H1 (cell line): ENCODE measurements at regions not wholly inside any gene's neighbourhood (a gene's known extent, or its start where the extent isn't known, plus 50 kb on each side); places are given as distances from the start of the nearest gene placed in this dataset.
"Not testable (repeated sequence)": the region's sequence is repeated elsewhere in the genome, so short reads cannot be mapped to it uniquely, and the experiment has no call there.

Experiments used
- CTCF ChIA-PET: fragments of 300-600 bp; sonication (Branson Sonifier 250); formaldehyde crosslinking; loops from one replicate; lab custom pipeline; 2021; ENCODE audit not compliant: partially characterized antibody; lab: Charles Lee
- POLR2A ChIA-PET: fragments of 300-600 bp; sonication (Branson Sonifier 250); formaldehyde crosslinking; loops from one replicate; lab custom pipeline; 2021; ENCODE audit warnings: inconsistent platforms; ENCODE audit not compliant: partially characterized antibody; lab: Charles Lee
- DNase-seq, 2 experiments: peaks; one replicate each; pipeline versions ENCODE4 v3.0.0 to v3.0.0-alpha.2; 2010 to 2022; ENCODE audit warnings: low spot score in 2 of 2, low read depth in 1 of 2, mixed read lengths in 1 of 2
- FAIRE-seq: peaks from 2 replicates; lab custom pipeline; 2011; peaks lifted over from hg19 to GRCh38; lab: Jason Lieb, UNC
- H2AFZ ChIP-seq: 2 replicates; pipeline ENCODE4 v1.8.1; 2012; ENCODE audit warnings: low read length, inconsistent platforms
- H2AK5ac ChIP-seq: 2 replicates; pipeline ENCODE4 v1.6.1; 2013; ENCODE audit warnings: low read depth, low read length
- H2BK120ac ChIP-seq: replicated peaks from 2 replicates; pipeline ENCODE3; 2013; ENCODE audit warnings: low read depth, low read length, inconsistent platforms
- H2BK12ac ChIP-seq: 2 replicates; pipeline ENCODE4 v1.6.1; 2013; ENCODE audit warnings: low read depth, low read length
- H2BK15ac ChIP-seq: 2 replicates; pipeline ENCODE4 v1.6.1; 2013; ENCODE audit warnings: low read length
- H2BK20ac ChIP-seq: 2 replicates; pipeline ENCODE4 v1.6.1; 2013; ENCODE audit warnings: low read length
- H2BK5ac ChIP-seq: 2 replicates; pipeline ENCODE4 v1.6.1; 2013; ENCODE audit warnings: low read depth, low read length
- H3K14ac ChIP-seq: 2 replicates; pipeline ENCODE4 v1.6.1; 2013; ENCODE audit warnings: inconsistent platforms; ENCODE audit not compliant: insufficient read length
- H3K18ac ChIP-seq: 2 replicates; pipeline ENCODE4 v1.6.1; 2013; ENCODE audit warnings: low read length; ENCODE audit errors: extremely low read depth
- H3K23ac ChIP-seq: 2 replicates; pipeline ENCODE4 v1.6.1; 2013; ENCODE audit warnings: inconsistent platforms; ENCODE audit not compliant: insufficient read length
- H3K23me2 ChIP-seq: 2 replicates; pipeline ENCODE4 v1.6.1; 2013; ENCODE audit warnings: low read depth, low read length
- H3K27ac ChIP-seq: 2 replicates; pipeline ENCODE4 v1.6.1; 2011; ENCODE audit warnings: low read depth, low read length, inconsistent platforms
- H3K27me3 ChIP-seq, 4 experiments: replicated peaks in 1 of 4; 1 replicate in 1 of 4; 2 replicates in 3 of 4; pipeline versions ENCODE4 v1.6.1 to v1.8.1; 2011 to 2013; ENCODE audit warnings: low read length in 3 of 4, mild to moderate bottlenecking in 3 of 4, inconsistent platforms in 2 of 4, mixed read lengths in 2 of 4, moderate library complexity in 1 of 4; ENCODE audit not compliant: control insufficient read depth in 3 of 4, insufficient read depth in 3 of 4; ENCODE audit errors: extremely low read depth in 1 of 4
- H3K36me3 ChIP-seq, 4 experiments: 2 replicates each; pipeline versions ENCODE4 v1.6.1 to v1.8.1; 2011 to 2013; ENCODE audit warnings: mild to moderate bottlenecking in 4 of 4, low read length in 3 of 4, moderate library complexity in 2 of 4, control low read depth in 1 of 4, inconsistent platforms in 1 of 4; ENCODE audit not compliant: insufficient read depth in 4 of 4, control insufficient read depth in 2 of 4
- H3K4ac ChIP-seq: replicated peaks from 2 replicates; pipeline ENCODE3; 2013; ENCODE audit warnings: low read length, low read depth, mixed read lengths, inconsistent platforms; ENCODE audit not compliant: insufficient read length
- H3K4me1 ChIP-seq, 4 experiments: replicated peaks in 1 of 4; 1 replicate in 1 of 4; 2 replicates in 3 of 4; pipeline versions ENCODE4 v1.6.1 to v1.8.1; 2011 to 2013; ENCODE audit warnings: low read length in 3 of 4, inconsistent platforms in 2 of 4, mixed read lengths in 1 of 4; ENCODE audit not compliant: insufficient read depth in 4 of 4, control insufficient read depth in 3 of 4
- H3K4me2 ChIP-seq, 2 experiments: 2 replicates each; pipeline versions ENCODE4 v1.6.1 to v1.8.1; 2011 to 2013; ENCODE audit warnings: low read depth in 2 of 2, low read length in 2 of 2, control low read depth in 1 of 2, inconsistent platforms in 1 of 2, mild to moderate bottlenecking in 1 of 2; ENCODE audit not compliant: insufficient read depth in 1 of 2
- H3K4me3 ChIP-seq, 4 experiments: fragments of 200-600, 300-600 bp in 1 of 4; sonication (generic), shearing (Covaris generic), sonication (Bioruptor Twin) in 1 of 4; 2 replicates each; pipeline versions ENCODE4 v1.5.1 to v1.8.1; 2011 to 2016; ENCODE audit warnings: low read length in 4 of 4, low read depth in 3 of 4, control low read depth in 2 of 4, inconsistent platforms in 2 of 4, mild to moderate bottlenecking in 2 of 4, mixed read lengths in 1 of 4, moderate library complexity in 1 of 4; ENCODE audit not compliant: insufficient read depth in 2 of 4; ENCODE audit errors: extremely low read depth in 1 of 4
- H3K56ac ChIP-seq: replicated peaks from 2 replicates; pipeline ENCODE3; 2013; ENCODE audit warnings: low read depth, mild to moderate bottlenecking, mixed read lengths, low read length, inconsistent platforms; ENCODE audit not compliant: insufficient read length
- H3K79me1 ChIP-seq: 2 replicates; pipeline ENCODE4 v1.6.1; 2013; ENCODE audit warnings: low read depth, low read length, control low read depth
- H3K79me2 ChIP-seq, 2 experiments: 2 replicates each; pipeline versions ENCODE4 v1.6.1 to v1.8.1; 2012 to 2013; ENCODE audit warnings: low read length in 2 of 2, mild to moderate bottlenecking in 2 of 2, inconsistent platforms in 1 of 2; ENCODE audit not compliant: insufficient read depth in 2 of 2, control insufficient read depth in 1 of 2
- H3K9ac ChIP-seq, 4 experiments: replicated peaks in 1 of 4; 1 replicate in 1 of 4; 2 replicates in 3 of 4; pipeline versions ENCODE4 v1.6.1 to v1.8.1; 2011 to 2013; ENCODE audit warnings: low read depth in 3 of 4, low read length in 3 of 4, control low read depth in 2 of 4, mild to moderate bottlenecking in 2 of 4, moderate library complexity in 2 of 4, inconsistent platforms in 1 of 4; ENCODE audit errors: extremely low read depth in 1 of 4
- H3K9me3 ChIP-seq, 2 experiments: 2 replicates each; pipeline versions ENCODE4 v1.6.1 to v1.8.1; 2012 to 2013; ENCODE audit warnings: mild to moderate bottlenecking in 2 of 2, moderate library complexity in 2 of 2, control low read depth in 1 of 2, inconsistent platforms in 1 of 2, low read depth in 1 of 2, low read length in 1 of 2, mixed read lengths in 1 of 2; ENCODE audit not compliant: insufficient read depth in 2 of 2
- H4K20me1 ChIP-seq, 2 experiments: replicated peaks in 1 of 2; 2 replicates each; pipeline versions ENCODE3 to v1.8.1; 2011 to 2013; ENCODE audit warnings: inconsistent platforms in 2 of 2, low read length in 2 of 2, mild to moderate bottlenecking in 1 of 2; ENCODE audit not compliant: insufficient read depth in 2 of 2, control insufficient read depth in 1 of 2
- H4K5ac ChIP-seq: 2 replicates; pipeline ENCODE4 v1.6.1; 2013; ENCODE audit warnings: low read length, low read depth, mixed read lengths, inconsistent platforms; ENCODE audit not compliant: insufficient read length
- H4K8ac ChIP-seq: 2 replicates; pipeline ENCODE4 v1.8.0; 2013; ENCODE audit warnings: mild to moderate bottlenecking, moderate library complexity, low read length, inconsistent platforms; ENCODE audit not compliant: insufficient read depth; ENCODE audit errors: extremely low read depth
- H4K91ac ChIP-seq: replicated peaks from 2 replicates; pipeline ENCODE3; 2013; ENCODE audit warnings: low read length, mixed read lengths, inconsistent platforms; ENCODE audit not compliant: insufficient read length
- WGBS, 2 experiments: shearing (Covaris generic) in 1 of 2; methylation state at CpG; one replicate each; pipeline versions ENCODE4 v1.1.6 to v1.1.7; 2013 to 2015; ENCODE audit warnings: low lambda C conversion rate in 2 of 2, mixed read lengths in 2 of 2, inconsistent platforms in 1 of 2, low coverage in 1 of 2, missing lambda C conversion rate in 1 of 2; ENCODE audit not compliant: insufficient replicate concordance in 2 of 2, insufficient coverage in 1 of 2, insufficient read length in 1 of 2; ENCODE audit errors: extremely low coverage in 1 of 2, missing lambda C conversion rate in 1 of 2; 5-methylcytosine and 5-hydroxymethylcytosine counted together

DNA sequence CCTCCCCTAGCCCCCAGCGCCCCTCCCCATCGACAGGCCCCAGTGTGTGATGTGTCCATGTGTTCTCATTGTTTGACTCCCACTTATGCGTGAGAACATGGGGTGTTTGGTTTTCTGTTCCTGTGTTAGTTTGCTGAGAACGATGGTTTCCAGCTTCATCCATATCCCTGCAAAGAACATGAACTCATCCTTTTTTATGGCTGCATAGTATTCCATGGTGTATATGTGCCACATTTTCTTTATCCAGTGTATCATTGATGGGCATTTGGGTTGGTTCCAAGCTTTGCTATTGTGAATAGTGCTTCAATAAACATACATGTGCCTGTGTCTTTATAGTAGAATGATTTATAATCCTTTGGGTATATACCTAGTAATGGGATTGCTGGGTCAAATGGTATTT, 107.6 kb upstream of the ADGRG2 start:
- H3K4ac ChIP-seq, H3K4me3 ChIP-seq, H4K5ac ChIP-seq, H2BK5ac ChIP-seq, H3K79me1 ChIP-seq, H3K9me3 ChIP-seq, H3K27me3 ChIP-seq, H4K20me1 ChIP-seq, H2BK12ac ChIP-seq, H3K79me2 ChIP-seq, H3K36me3 ChIP-seq, H3K4me2 ChIP-seq, H2AFZ ChIP-seq, H3K4me1 ChIP-seq, FAIRE-seq, H2BK15ac ChIP-seq, H3K18ac ChIP-seq, H2AK5ac ChIP-seq, H3K56ac ChIP-seq, H3K23me2 ChIP-seq, H2BK120ac ChIP-seq, DNase-seq, H3K9ac ChIP-seq, H3K27ac ChIP-seq, H4K91ac ChIP-seq, H3K14ac ChIP-seq, H2BK20ac ChIP-seq, POLR2A ChIA-PET, H4K8ac ChIP-seq, H3K23ac ChIP-seq: not testable (repeated sequence)
- CTCF ChIA-PET: interaction anchor here (0.9 kb wide), 1 partner anchor 104 kb away, joined by 3 read pairs; no protein-coding TSS in a partner anchor
- 80% methylated on average over 1 of the region's 4 CpGs; no CpG with 5 or more reads in 1 of the 2 experiments for WGBS, 2 experiments
